Karpas-422 (cell line): ENCODE measurements at regions not wholly inside any gene's neighbourhood (a gene's known extent, or its start where the extent isn't known, plus 50 kb on each side); places are given as distances from the start of the nearest gene placed in this dataset.

Experiments used
- DNase-seq: peaks from one replicate; pipeline ENCODE4 v3.0.0-alpha.2; 2015
- H2AFZ ChIP-seq: fragments of 200-600 bp; sonication (generic); 2 replicates; pipeline ENCODE4 v1.6.1; 2014; ENCODE audit warnings: antibody characterized with exemption, low read length, mixed read lengths
- H3K27ac ChIP-seq: fragments of 200-600 bp; sonication (generic); 2 replicates; pipeline ENCODE4 v1.5.1; 2014; ENCODE audit warnings: mild to moderate bottlenecking, low read length, moderate library complexity
- H3K27me3 ChIP-seq: fragments of 200-600 bp; sonication (generic); 2 replicates; pipeline ENCODE4 v1.6.1; 2014; ENCODE audit warnings: low read length, mixed read lengths
- H3K36me3 ChIP-seq: fragments of 200-600 bp; sonication (generic); 2 replicates; pipeline ENCODE4 v1.6.1; 2014; ENCODE audit warnings: low read length, mixed read lengths; ENCODE audit not compliant: insufficient read depth
- H3K4me1 ChIP-seq: fragments of 200-600 bp; sonication (generic); 2 replicates; pipeline ENCODE4 v1.6.1; 2014; ENCODE audit warnings: mild to moderate bottlenecking, low read length, mixed read lengths
- H3K4me2 ChIP-seq: fragments of 200-600 bp; sonication (generic); 2 replicates; pipeline ENCODE4 v1.6.1; 2014; ENCODE audit warnings: low read length, low read depth, mild to moderate bottlenecking; ENCODE audit not compliant: poor library complexity, severe bottlenecking
- H3K4me3 ChIP-seq: fragments of 200-600 bp; sonication (generic); 2 replicates; pipeline ENCODE4 v1.5.1; 2014; ENCODE audit warnings: mild to moderate bottlenecking, antibody characterized with exemption, low read length, mixed read lengths
- H3K79me2 ChIP-seq: fragments of 200-600 bp; sonication (generic); 2 replicates; pipeline ENCODE4 v1.6.1; 2014; ENCODE audit warnings: mild to moderate bottlenecking, low read length, mixed read lengths
- H3K9ac ChIP-seq: fragments of 200-600 bp; sonication (generic); 2 replicates; pipeline ENCODE4 v1.6.0; 2014; ENCODE audit warnings: low read length
- H3K9me2 ChIP-seq: fragments of 200-600 bp; sonication (generic), shearing (Covaris generic); replicated peaks from 2 replicates; pipeline ENCODE4 v1.6.0; 2014; ENCODE audit warnings: mild to moderate bottlenecking, low read length, moderate library complexity; ENCODE audit not compliant: insufficient read depth
- H3K9me3 ChIP-seq: fragments of 300-700, 200-600 bp; sonication (generic); 2 replicates; pipeline ENCODE4 v1.6.1; 2014; ENCODE audit warnings: low read length, mixed read lengths
- H4K20me1 ChIP-seq: fragments of 200-600 bp; sonication (generic); 2 replicates; pipeline ENCODE4 v1.6.1; 2014; ENCODE audit warnings: mild to moderate bottlenecking, antibody characterized with exemption, low read length, low read depth; ENCODE audit not compliant: insufficient read depth

GRCh38 chr16:35636480-35637230 is 2177.2 kb downstream of the TP53TG3F start:
- H3K9me3 ChIP-seq = peaks cover 31% of the 10 kb centered on the region
- H2AFZ ChIP-seq = no peak overlapping the region
- no peaks in the 10 kb centered on the region for H3K36me3 ChIP-seq

DNA sequence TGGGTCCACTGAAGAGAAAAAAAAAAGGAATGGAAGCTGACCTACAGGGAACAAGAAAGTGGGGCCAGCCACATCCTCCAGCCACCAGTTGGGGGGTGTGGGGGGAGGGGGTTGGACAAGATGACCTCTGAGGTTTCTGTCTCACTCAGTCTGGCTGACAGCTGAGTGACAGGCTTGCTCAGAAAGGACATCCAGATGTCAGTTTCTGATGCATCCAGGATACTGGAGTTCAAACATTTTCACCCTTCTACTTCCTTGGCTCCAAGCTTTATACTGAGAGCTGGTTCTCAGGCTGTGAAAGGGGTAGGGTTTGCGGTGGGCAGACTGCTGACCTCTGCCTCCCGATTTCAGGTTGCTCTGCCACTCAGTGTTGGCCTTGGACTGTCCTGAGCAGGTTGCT is 2178.3 kb downstream of the TP53TG3F start:
- H3K27me3 ChIP-seq = no peaks in the 10 kb centered on the region
- H3K27ac ChIP-seq = no peak overlapping the region
- no peak overlapping the region for H3K4me2 ChIP-seq
- no peaks in the 10 kb centered on the region for H4K20me1 ChIP-seq
- DNase-seq = no peak
- no peaks in the 10 kb centered on the region for H3K79me2 ChIP-seq
- H3K9ac ChIP-seq = no peak overlapping the region
- no peaks in the 10 kb centered on the region for H3K9me2 ChIP-seq
- no peak overlapping the region for H2AFZ ChIP-seq
- no peak overlapping the region for H3K4me3 ChIP-seq
- H3K36me3 ChIP-seq = no peaks in the 10 kb centered on the region
- peaks cover 40% of the 10 kb centered on the region for H3K9me3 ChIP-seq
- no peaks in the 10 kb centered on the region for H3K4me1 ChIP-seq

More at GRCh38 chr16:35636480-35637230, 2177.2 kb downstream of the TP53TG3F start:
- H3K9ac ChIP-seq = no peak overlapping the region
- H3K9me2 ChIP-seq = no peaks in the 10 kb centered on the region
- DNase-seq = no peak
- no peaks in the 10 kb centered on the region for H3K79me2 ChIP-seq
- no peaks in the 10 kb centered on the region for H3K27me3 ChIP-seq
- no peak overlapping the region for H3K4me2 ChIP-seq
- no peaks in the 10 kb centered on the region for H3K4me1 ChIP-seq
- no peak overlapping the region for H3K4me3 ChIP-seq
- no peaks in the 10 kb centered on the region for H4K20me1 ChIP-seq
- H3K27ac ChIP-seq = no peak overlapping the region

DNA sequence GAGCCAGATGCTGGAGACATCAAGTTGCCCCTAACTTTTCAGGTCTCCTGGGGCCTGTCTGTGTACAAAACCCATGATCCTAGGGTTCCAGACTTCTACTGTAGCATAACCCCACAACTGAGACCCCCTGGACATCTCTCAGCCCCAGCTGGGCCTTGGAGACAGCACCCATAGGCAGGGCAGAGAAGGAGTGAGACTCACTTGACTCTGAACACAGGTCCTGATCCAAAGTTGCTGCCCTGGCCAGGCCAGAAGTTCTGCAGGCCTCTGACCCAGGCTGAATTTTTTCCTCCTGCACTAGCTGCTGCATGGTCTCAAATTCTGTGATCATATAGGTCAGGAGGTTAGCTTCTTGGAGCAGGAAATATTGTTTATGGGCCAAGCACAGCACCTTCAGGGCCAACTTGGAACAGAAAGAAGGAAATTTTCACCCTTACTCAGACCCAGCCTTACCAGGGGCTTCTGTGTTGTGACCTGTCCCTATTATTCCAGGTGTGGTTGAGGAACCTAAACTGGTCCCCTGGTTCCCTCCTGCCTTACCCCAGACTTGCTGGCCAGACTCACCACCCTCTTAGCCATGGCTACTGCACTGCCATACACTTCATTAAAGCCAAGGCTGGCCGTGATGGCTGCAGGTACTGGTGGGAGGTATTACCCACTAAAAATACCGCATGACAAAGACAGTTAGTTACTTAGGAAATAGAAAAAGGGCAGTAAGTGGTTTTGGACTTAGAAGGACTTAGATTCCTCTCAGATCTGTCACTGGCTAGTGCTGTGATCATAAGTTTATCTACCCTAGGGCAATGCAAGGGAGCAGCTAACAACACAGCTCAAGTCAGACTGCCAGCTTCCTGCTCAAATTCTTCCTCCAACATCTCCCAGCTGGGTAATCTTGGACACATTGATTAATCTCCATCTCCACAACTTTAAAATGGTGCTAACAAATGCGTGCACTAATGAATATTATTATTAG is 2180.1 kb downstream of the TP53TG3F start:
- no peak overlapping the region for H2AFZ ChIP-seq
- no peaks in the 10 kb centered on the region for H4K20me1 ChIP-seq
- no peaks in the 10 kb centered on the region for H3K79me2 ChIP-seq
- no peak for DNase-seq
- no peaks in the 10 kb centered on the region for H3K9me2 ChIP-seq
- no peak overlapping the region for H3K9ac ChIP-seq
- H3K4me3 ChIP-seq = no peak overlapping the region
- no peaks in the 10 kb centered on the region for H3K27me3 ChIP-seq
- no peak overlapping the region for H3K27ac ChIP-seq
- no peaks in the 10 kb centered on the region for H3K4me1 ChIP-seq
- H3K36me3 ChIP-seq = no peaks in the 10 kb centered on the region
- no peak overlapping the region for H3K4me2 ChIP-seq
- H3K9me3 ChIP-seq = peaks cover 37% of the 10 kb centered on the region

GRCh38 chr16:35642322-35642835 is 2183.0 kb downstream of the TP53TG3F start:
- H2AFZ ChIP-seq = no peak overlapping the region
- H3K4me2 ChIP-seq = no peak overlapping the region
- H3K27ac ChIP-seq = no peak overlapping the region
- no peak overlapping the region for H3K4me3 ChIP-seq
- no peaks in the 10 kb centered on the region for H4K20me1 ChIP-seq
- no peaks in the 10 kb centered on the region for H3K79me2 ChIP-seq
- peaks cover 33% of the 10 kb centered on the region for H3K9me3 ChIP-seq
- H3K9me2 ChIP-seq = no peaks in the 10 kb centered on the region
- no peaks in the 10 kb centered on the region for H3K36me3 ChIP-seq
- H3K4me1 ChIP-seq = no peaks in the 10 kb centered on the region
- H3K27me3 ChIP-seq = no peaks in the 10 kb centered on the region
- no peak overlapping the region for H3K9ac ChIP-seq
- no peak for DNase-seq

- Histone ChIP-seq H3K4me3 (no peak overlapping the region), H4K20me1 (no peaks in the 10 kb centered on the region), H3K9me2 (no peaks in the 10 kb centered on the region), H2AFZ (no peak overlapping the region), H3K27me3 (no peaks in the 10 kb centered on the region), H3K36me3 (no peaks in the 10 kb centered on the region), H3K27ac (no peak overlapping the region), H3K9ac (no peak overlapping the region), H3K9me3 (peaks cover 36% of the 10 kb centered on the region), H3K4me1 (no peaks in the 10 kb centered on the region), H3K4me2 (no peak overlapping the region), H3K79me2 (no peaks in the 10 kb centered on the region)
- no peak for DNase-seq
Measured at GRCh38 chr16:35651841-35652240, 2192.4 kb downstream of the TP53TG3F start.

DNA sequence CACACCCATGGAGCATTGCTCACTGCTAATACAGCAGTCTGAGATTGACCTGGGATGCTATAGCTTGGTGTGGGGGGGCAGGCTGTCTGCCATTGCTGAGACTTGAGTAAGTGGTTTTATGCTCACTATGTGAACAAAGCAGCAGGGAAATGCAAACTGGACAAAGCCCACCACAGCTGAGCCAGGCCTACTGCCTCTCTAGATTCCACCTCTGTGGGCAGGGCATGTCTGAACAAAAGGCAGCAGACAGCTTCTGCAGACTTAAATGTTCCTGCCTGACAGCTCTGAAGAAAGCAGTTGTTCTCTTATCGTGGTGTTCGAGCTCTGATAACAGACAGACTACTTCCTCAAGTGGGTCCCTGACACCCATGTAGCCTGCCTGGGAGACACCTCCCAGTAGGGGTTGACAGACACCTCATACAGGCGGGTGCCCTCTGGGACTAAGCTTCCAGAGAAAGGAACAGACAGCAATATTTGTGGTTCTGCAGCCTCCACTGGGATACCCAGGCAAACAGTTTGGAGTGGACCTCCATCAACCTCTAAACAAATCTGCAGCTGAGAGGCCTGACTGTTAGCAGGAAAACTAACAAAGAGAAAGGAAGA is 2204.8 kb downstream of the TP53TG3F start:
- no peak overlapping the region for H3K4me3 ChIP-seq
- peaks cover 16% of the 10 kb centered on the region; the same call in 1 of the 2 replicates for H3K9me3 ChIP-seq
- H3K9ac ChIP-seq = no peak overlapping the region
- H3K27ac ChIP-seq = no peak overlapping the region
- H3K4me2 ChIP-seq = no peak overlapping the region
- no peaks in the 10 kb centered on the region for H3K27me3 ChIP-seq
- no peaks in the 10 kb centered on the region for H3K9me2 ChIP-seq
- H4K20me1 ChIP-seq = no peaks in the 10 kb centered on the region
- no peak overlapping the region for H2AFZ ChIP-seq
- no peaks in the 10 kb centered on the region for H3K4me1 ChIP-seq
- H3K79me2 ChIP-seq = no peaks in the 10 kb centered on the region
- DNase-seq = no peak
- H3K36me3 ChIP-seq = no peaks in the 10 kb centered on the region

DNA sequence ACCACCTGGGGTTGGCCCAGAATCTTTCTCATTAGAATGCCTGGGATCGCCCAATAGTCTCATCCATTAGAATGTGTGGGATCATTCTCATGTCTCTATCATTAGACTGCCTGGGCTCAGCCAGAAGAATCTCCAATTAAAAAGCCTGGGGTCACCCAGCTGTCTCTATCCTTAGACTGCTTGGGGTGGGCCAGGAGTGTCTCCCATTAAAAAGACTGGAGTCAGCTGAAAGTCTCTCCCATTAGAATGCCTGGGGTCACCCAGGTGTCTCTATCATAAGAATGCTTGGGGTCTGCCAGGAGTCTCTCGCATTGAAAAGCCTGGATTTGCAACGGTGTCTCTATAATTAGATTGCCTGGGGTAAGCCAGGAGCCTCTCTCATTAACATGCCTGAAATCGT is 2225.7 kb downstream of the TP53TG3F start:
- Histone ChIP-seq H3K9ac (no peak overlapping the region), H3K27me3 (no peaks in the 10 kb centered on the region), H3K9me3 (peaks cover 23% of the 10 kb centered on the region), H3K4me1 (no peaks in the 10 kb centered on the region), H3K9me2 (no peaks in the 10 kb centered on the region), H3K36me3 (no peaks in the 10 kb centered on the region), H3K4me2 (no peak overlapping the region), H4K20me1 (no peaks in the 10 kb centered on the region), H2AFZ (no peak overlapping the region), H3K4me3 (no peak overlapping the region), H3K27ac (no peak overlapping the region), H3K79me2 (no peaks in the 10 kb centered on the region)
- DNase-seq = no peak

DNA sequence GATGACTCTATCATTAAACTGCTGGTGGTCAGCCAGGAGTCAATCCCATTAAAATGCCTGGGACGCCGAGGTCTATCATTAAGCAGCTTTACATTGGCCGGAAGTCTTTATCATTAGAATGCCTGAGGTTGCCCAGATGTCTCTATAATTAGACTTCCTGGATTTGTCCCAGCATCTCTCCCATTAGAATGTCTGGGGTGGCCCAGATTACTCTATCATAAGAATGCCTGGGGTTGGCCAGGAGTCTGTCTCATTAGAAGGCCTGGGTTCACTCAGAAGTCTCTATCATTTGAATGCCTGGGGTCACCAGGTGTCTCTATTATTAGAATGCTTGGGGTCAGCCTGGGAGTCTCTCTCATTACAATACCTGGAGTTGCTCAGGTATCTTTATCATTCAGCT is 2227.2 kb downstream of the TP53TG3F start:
- no peak overlapping the region for H3K4me2 ChIP-seq
- H3K9me2 ChIP-seq = no peaks in the 10 kb centered on the region
- H3K79me2 ChIP-seq = no peaks in the 10 kb centered on the region
- no peak overlapping the region for H3K27ac ChIP-seq
- no peak for DNase-seq
- H3K9ac ChIP-seq = no peak overlapping the region
- peaks cover 23% of the 10 kb centered on the region for H3K9me3 ChIP-seq
- no peaks in the 10 kb centered on the region for H3K4me1 ChIP-seq
- no peak overlapping the region for H3K4me3 ChIP-seq
- H3K27me3 ChIP-seq = no peaks in the 10 kb centered on the region
- H4K20me1 ChIP-seq = no peaks in the 10 kb centered on the region
- H3K36me3 ChIP-seq = no peaks in the 10 kb centered on the region
- H2AFZ ChIP-seq = no peak overlapping the region
